Renal cortical epithelial cell (primary cell): ENCODE measurements at regions not wholly inside any gene's neighbourhood (a gene's known extent, or its start where the extent isn't known, plus 50 kb on each side); places are given as distances from the start of the nearest gene placed in this dataset.

Experiments
- DNase-seq: peaks from one replicate; pipeline ENCODE4 v3.0.0-alpha.2; 2011; ENCODE audit warnings: low read depth

- DNase-seq: no peak
Measured at GRCh38 chr4:113849771-113850170, 88.2 kb upstream of the CAMK2D start.

- DNase-seq: no peak
Measured at GRCh38 chr4:113847710-113848109, 86.2 kb upstream of the CAMK2D start.

GRCh38 chr4:113846433-113846832 is 84.9 kb upstream of the CAMK2D start:
- no peak for DNase-seq

GRCh38 chr4:113845138-113845537 is 83.6 kb upstream of the CAMK2D start:
- DNase-seq: no peak

GRCh38 chr4:113844369-113844768 is 82.8 kb upstream of the CAMK2D start:
- no peak for DNase-seq

GRCh38 chr4:113840861-113841260 is 79.3 kb upstream of the CAMK2D start:
- DNase-seq: no peak

- DNase-seq: no peak
Measured at GRCh38 chr4:113838460-113838859, 76.9 kb upstream of the CAMK2D start.

GRCh38 chr4:113837397-113837796 is 75.9 kb upstream of the CAMK2D start:
- DNase-seq: peak; percentile 96

GRCh38 chr4:113835005-113835404 is 73.5 kb upstream of the CAMK2D start:
- peak; percentile 71 for DNase-seq

- no peak for DNase-seq
Measured at GRCh38 chr4:113834298-113834697, 72.8 kb upstream of the CAMK2D start.

GRCh38 chr4:113832803-113833202 is 71.3 kb upstream of the CAMK2D start:
- no peak for DNase-seq

- no peak for DNase-seq
Measured at GRCh38 chr4:113831457-113831856, 69.9 kb upstream of the CAMK2D start.

- no peak for DNase-seq
Measured at GRCh38 chr4:113828702-113829101, 67.2 kb upstream of the CAMK2D start.

- DNase-seq: no peak
Measured at GRCh38 chr4:113827285-113827684, 65.7 kb upstream of the CAMK2D start.

- DNase-seq: no peak
Measured at GRCh38 chr4:113826421-113826820, 64.9 kb upstream of the CAMK2D start.

- DNase-seq: no peak
Measured at GRCh38 chr4:113825272-113825671, 63.7 kb upstream of the CAMK2D start.

GRCh38 chr4:113824396-113824795 is 62.9 kb upstream of the CAMK2D start:
- no peak for DNase-seq

- DNase-seq: peak; percentile 34
Measured at GRCh38 chr4:113823291-113823659, 61.7 kb upstream of the CAMK2D start.

GRCh38 chr4:113822555-113823290 is 61.2 kb upstream of the CAMK2D start:
- DNase-seq: peak; percentile 12

- no peak for DNase-seq
Measured at GRCh38 chr4:113821856-113822255, 60.3 kb upstream of the CAMK2D start.

- no peak for DNase-seq
Measured at GRCh38 chr4:113820108-113820507, 58.6 kb upstream of the CAMK2D start.

- DNase-seq: no peak
Measured at GRCh38 chr4:113815826-113816225, 54.3 kb upstream of the CAMK2D start.

GRCh38 chr4:113811359-113811758 is 49.8 kb upstream of the CAMK2D start:
- peak; percentile 18 for DNase-seq
